ENCODE measurements at regions not wholly inside any gene's neighbourhood (a gene's known extent, or its start where the extent isn't known, plus 50 kb on each side); places are given as distances from the start of the nearest gene placed in this dataset.
A peak's percentile ranks its signal among the peaks of the same experiment; 100 is the strongest.

GRCh38 chr12:124462750-124463149, 104.7 kb downstream of the NCOR2 start:
- peaks cover 61% of the 10 kb centered on the region for H3K36me3 ChIP-seq (ENCODE audit: control insufficient read depth, insufficient read depth, low read length)
- H3K9me1 ChIP-seq (ENCODE audit: insufficient read depth, low read length): peaks cover 12% of the 10 kb centered on the region
- H3K9ac ChIP-seq (ENCODE audit: low read depth, low read length): no peak overlapping the region
- H4K20me1 ChIP-seq (ENCODE audit: insufficient read depth, low read length): peaks cover 19% of the 10 kb centered on the region
- H2BK20ac ChIP-seq (ENCODE audit: low read depth, low read length): no peak overlapping the region
- peak overlapping the region; percentile 19 for H2AK9ac ChIP-seq (replicated peaks; ENCODE audit: low read depth, low read length, poor library complexity)
- ChIA-PET CTCF (no interaction called here), POLR2A (ENCODE audit: unreplicated experiment) (no interaction called here)
- no peak overlapping the region for H2AK5ac ChIP-seq (ENCODE audit: low read depth, low read length)
- H3K27ac ChIP-seq (ENCODE audit: insufficient read depth, low read length): no peak overlapping the region
- H4K91ac ChIP-seq (ENCODE audit: insufficient read depth, low read depth, low read length): no peak overlapping the region
- H4K8ac ChIP-seq (ENCODE audit: low read depth in 2 of 2, low read length in 2 of 2): no peak overlapping the region
- no peak overlapping the region for H3K14ac ChIP-seq (replicated peaks; ENCODE audit: low read depth, low read length)
- H2BK5ac ChIP-seq (ENCODE audit: low read depth, low read length, poor library complexity, severe bottlenecking): no peak overlapping the region
- no peak overlapping the region for H3K23ac ChIP-seq (ENCODE audit: low read depth, low read length)
- no peak for TF ChIP-seq CTCF (conservative IDR thresholded peaks at IDR 0.05; ENCODE audit: low read depth, low read length)
- no peak for TF ChIP-seq ELK1 (IDR thresholded peaks at IDR 0.05; ENCODE audit: borderline replicate concordance, low read depth, low read length)
- TF ChIP-seq FOS (IDR thresholded peaks at IDR 0.05; ENCODE audit: low read depth, low read length): no peak
- TF ChIP-seq RFX5 (IDR thresholded peaks at IDR 0.05; ENCODE audit: low read depth, low read length): no peak
- TF ChIP-seq MAFK (IDR thresholded peaks at IDR 0.05; ENCODE audit: low read depth, low read length): no peak
- no peak for TF ChIP-seq POLR2A (IDR thresholded peaks at IDR 0.05; ENCODE audit: low read depth, low read length)
- no peak for TF ChIP-seq MXI1 (IDR thresholded peaks at IDR 0.05; ENCODE audit: borderline replicate concordance, low read depth, low read length)
- TF ChIP-seq NFE2L2 (IDR thresholded peaks at IDR 0.05; ENCODE audit: low read depth, low read length): no peak
- no peak for TF ChIP-seq CHD1 (IDR thresholded peaks at IDR 0.05; ENCODE audit: low read depth, low read length)
- no peak for TF ChIP-seq CEBPB (IDR thresholded peaks at IDR 0.05; ENCODE audit: low read depth, low read length)
- TF ChIP-seq USF2 (IDR thresholded peaks at IDR 0.05; ENCODE audit: low read depth, low read length): no peak
- TF ChIP-seq SMC3 (IDR thresholded peaks at IDR 0.05; ENCODE audit: low read depth, low read length): no peak
- TF ChIP-seq RAD21 (IDR thresholded peaks at IDR 0.05; ENCODE audit: low read length): no peak
- TF ChIP-seq RCOR1 (IDR thresholded peaks at IDR 0.05; ENCODE audit: insufficient replicate concordance, low read length): no peak
- TF ChIP-seq BHLHE40 (IDR thresholded peaks at IDR 0.05; ENCODE audit: low read depth, low read length): no peak
- TF ChIP-seq MAZ (IDR thresholded peaks at IDR 0.05; ENCODE audit: borderline replicate concordance, low read depth, low read length): no peak
- peaks cover 10% of the 10 kb centered on the region for H3K9me3 ChIP-seq (ENCODE audit: control insufficient read depth, insufficient read depth, low read length)
- no peaks in the 10 kb centered on the region for H3K27me3 ChIP-seq (ENCODE audit: control insufficient read depth, insufficient read depth, low read length)
- no peak overlapping the region; the same call in 1 of the 2 replicates for H3K4ac ChIP-seq (ENCODE audit: low read depth, low read length)
- intact Hi-C loops (cut with micrococcal nuclease) (no loop called here), in situ Hi-C loops (cut with MboI; ENCODE audit: low sequenced_read_pairs) (no loop called here), dilution Hi-C loops (cut with HindIII; ENCODE audit: low sequenced_read_pairs, unreplicated experiment) (no loop called here)
- WGBS, 2 experiments (ENCODE audit: extremely low coverage in 2 of 2, insufficient read length in 1 of 2): 78% methylated on average over 5 of the region's 9 CpGs; no CpG with 5 or more reads in 1 of the 2 experiments
- H4K5ac ChIP-seq (ENCODE audit: low read depth, low read length): no peak overlapping the region
- H3K18ac ChIP-seq (ENCODE audit: low read depth, low read length): no peak overlapping the region
- peaks cover 30 to 75% of the 10 kb centered on the region in 2 experiments for H3K79me1 ChIP-seq (ENCODE audit: low read depth in 1 of 2, low read length in 2 of 2)
- H2BK120ac ChIP-seq (ENCODE audit: low read depth, low read length): no peak overlapping the region
- H3K4me1 ChIP-seq (ENCODE audit: control insufficient read depth, insufficient read depth, low read length): no peaks in the 10 kb centered on the region
- H2AFZ ChIP-seq (replicated peaks; ENCODE audit: low read length, poor library complexity): no peak overlapping the region
- H3K4me3 ChIP-seq (ENCODE audit: insufficient read depth, low read depth, low read length): no peak overlapping the region
- ATAC-seq (ENCODE audit: low read depth): no peak
- BruUV-seq (replicated peaks): no TSS peak
- peak; percentile 21 for DNase-seq
- no peak overlapping the region for H3K4me2 ChIP-seq (ENCODE audit: low read depth, low read length)
- H2BK15ac ChIP-seq (ENCODE audit: low read depth, low read length): no peak overlapping the region
- H3K56ac ChIP-seq (ENCODE audit: extremely low read depth, insufficient read depth, low read length): no peak overlapping the region

All from IMR-90 (cell line).